Neural cell (in vitro differentiated cells): ENCODE measurements at regions not wholly inside any gene's neighbourhood (a gene's known extent, or its start where the extent isn't known, plus 50 kb on each side); places are given as distances from the start of the nearest gene placed in this dataset.

Source experiments
- POLR2AphosphoS5 ChIP-seq: IDR thresholded peaks from 2 replicates; pipeline ENCODE4 v1.6.1; 2012
- TF ChIP-seq, protein P1 (sequence below): fragments of 450-650 bp; IDR thresholded peaks from 2 replicates; pipeline ENCODE4 v1.5.1; 2014; ENCODE audit warnings: antibody characterized with exemption, mild to moderate bottlenecking, moderate library complexity; ENCODE audit not compliant: poor library complexity, severe bottlenecking

GRCh38 chr7:84879570-84880325 is 307.1 kb downstream of the SEMA3D start:
- TF ChIP-seq POLR2AphosphoS5 = no peak
- TF ChIP-seq, protein P1, sequence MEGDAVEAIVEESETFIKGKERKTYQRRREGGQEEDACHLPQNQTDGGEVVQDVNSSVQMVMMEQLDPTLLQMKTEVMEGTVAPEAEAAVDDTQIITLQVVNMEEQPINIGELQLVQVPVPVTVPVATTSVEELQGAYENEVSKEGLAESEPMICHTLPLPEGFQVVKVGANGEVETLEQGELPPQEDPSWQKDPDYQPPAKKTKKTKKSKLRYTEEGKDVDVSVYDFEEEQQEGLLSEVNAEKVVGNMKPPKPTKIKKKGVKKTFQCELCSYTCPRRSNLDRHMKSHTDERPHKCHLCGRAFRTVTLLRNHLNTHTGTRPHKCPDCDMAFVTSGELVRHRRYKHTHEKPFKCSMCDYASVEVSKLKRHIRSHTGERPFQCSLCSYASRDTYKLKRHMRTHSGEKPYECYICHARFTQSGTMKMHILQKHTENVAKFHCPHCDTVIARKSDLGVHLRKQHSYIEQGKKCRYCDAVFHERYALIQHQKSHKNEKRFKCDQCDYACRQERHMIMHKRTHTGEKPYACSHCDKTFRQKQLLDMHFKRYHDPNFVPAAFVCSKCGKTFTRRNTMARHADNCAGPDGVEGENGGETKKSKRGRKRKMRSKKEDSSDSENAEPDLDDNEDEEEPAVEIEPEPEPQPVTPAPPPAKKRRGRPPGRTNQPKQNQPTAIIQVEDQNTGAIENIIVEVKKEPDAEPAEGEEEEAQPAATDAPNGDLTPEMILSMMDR = no peak
